GM23338 (cell line): ENCODE measurements at regions not wholly inside any gene's neighbourhood (a gene's known extent, or its start where the extent isn't known, plus 50 kb on each side); places are given as distances from the start of the nearest gene placed in this dataset.
A peak's percentile ranks its signal among the peaks of the same experiment; 100 is the strongest.

Experiments
- ATAC-seq: fragments of 200-7000 bp; cut with Tn5 transposase; 3 replicates; pipeline ENCODE4 v1.9.1; 2020
- DNase-seq: peaks from one replicate; pipeline ENCODE4 v3.0.0-alpha.2; 2015; ENCODE audit warnings: low spot score
- H2AFZ ChIP-seq: fragments of 200-600 bp; sonication (generic); 2 replicates; pipeline ENCODE4 v1.8.0; 2016; ENCODE audit warnings: antibody characterized with exemption, mild to moderate bottlenecking, moderate library complexity
- H3F3A ChIP-seq: fragments of 200-600 bp; sonication (generic); replicated peaks from 2 replicates; pipeline ENCODE4 v1.8.0; 2017; ENCODE audit warnings: antibody characterized with exemption, mixed run types, low read depth
- H3K27ac ChIP-seq: fragments of 200-600 bp; sonication (generic); 2 replicates; pipeline ENCODE4 v1.6.1; 2016; ENCODE audit warnings: low read depth
- H3K27me3 ChIP-seq: fragments of 200-600 bp; sonication (generic); 2 replicates; pipeline ENCODE4 v1.8.0; 2016; ENCODE audit warnings: mild to moderate bottlenecking, mixed run types, moderate library complexity; ENCODE audit not compliant: insufficient read depth
- H3K36me3 ChIP-seq: fragments of 200-600 bp; sonication (generic); 2 replicates; pipeline ENCODE4 v1.8.0; 2016; ENCODE audit warnings: mild to moderate bottlenecking; ENCODE audit not compliant: insufficient read depth
- H3K4me1 ChIP-seq: fragments of 200-600 bp; sonication (generic); 2 replicates; pipeline ENCODE4 v1.8.0; 2016; ENCODE audit warnings: mild to moderate bottlenecking, moderate library complexity; ENCODE audit not compliant: insufficient read depth
- H3K4me2 ChIP-seq: fragments of 200-600 bp; sonication (generic); 2 replicates; pipeline ENCODE4 v1.7.1; 2017; ENCODE audit warnings: mixed run types
- H3K4me3 ChIP-seq: fragments of 200-600 bp; sonication (generic); 2 replicates; pipeline ENCODE4 v1.6.1; 2016; ENCODE audit warnings: mixed run types
- H3K79me2 ChIP-seq: fragments of 200-600 bp; sonication (generic); replicated peaks from 2 replicates; pipeline ENCODE4 v1.8.0; 2017; ENCODE audit warnings: mild to moderate bottlenecking; ENCODE audit not compliant: insufficient read depth
- H3K9me2 ChIP-seq: fragments of 200-600 bp; sonication (generic); 2 replicates; pipeline ENCODE4 v1.8.0; 2017; ENCODE audit not compliant: insufficient read depth
- H4K20me1 ChIP-seq: fragments of 200-600 bp; sonication (generic); replicated peaks from 2 replicates; pipeline ENCODE4 v1.8.0; 2017; ENCODE audit warnings: mild to moderate bottlenecking; ENCODE audit not compliant: insufficient read depth
- H3K27ac Mint-ChIP-seq: 2 replicates; pipeline ENCODE4 v1.8.0; 2020; ENCODE audit warnings: inconsistent platforms, mild to moderate bottlenecking, moderate library complexity, mixed read lengths
- H3K27me3 Mint-ChIP-seq: 3 replicates; pipeline ENCODE4 v1.8.0; 2022; ENCODE audit warnings: low read depth, mild to moderate bottlenecking, moderate library complexity, mixed read lengths, inconsistent platforms; ENCODE audit not compliant: insufficient read depth, poor library complexity
- H3K36me3 Mint-ChIP-seq: 3 replicates; pipeline ENCODE4 v1.8.0; 2021; ENCODE audit warnings: low read depth, mild to moderate bottlenecking, inconsistent platforms, moderate library complexity, mixed read lengths
- H3K4me1 Mint-ChIP-seq: 3 replicates; pipeline ENCODE4 v1.8.0; 2020; ENCODE audit warnings: mild to moderate bottlenecking, inconsistent platforms, mixed read lengths
- H3K4me3 Mint-ChIP-seq: 3 replicates; pipeline ENCODE4 v1.8.0; 2021; ENCODE audit warnings: moderate library complexity, mild to moderate bottlenecking, inconsistent platforms, mixed read lengths
- H3K9me3 Mint-ChIP-seq: 3 replicates; pipeline ENCODE4 v1.8.0; 2020; ENCODE audit warnings: moderate library complexity, mild to moderate bottlenecking, inconsistent platforms, mixed read lengths
- CREB1 ChIP-seq: fragments of 250-450 bp; sonication (Bioruptor Pico); IDR thresholded peaks from 2 replicates; pipeline ENCODE4 v1.5.0; 2020; ENCODE audit warnings: low read depth, mild to moderate bottlenecking, moderate library complexity
- CTCF ChIP-seq, 2 experiments: fragments of 200-600 bp in 1 of 2; sonication (generic) in 1 of 2; conservative IDR thresholded peaks; 2 replicates each; pipeline versions ENCODE4 v1.5.1 to v1.6.1; 2016 to 2017; ENCODE audit warnings: antibody characterized with exemption in 2 of 2, low read depth in 2 of 2, mild to moderate bottlenecking in 2 of 2, moderate library complexity in 1 of 2
- ETS1 ChIP-seq: IDR thresholded peaks from 2 replicates; pipeline ENCODE4 v1.6.1; 2016; ENCODE audit warnings: antibody characterized with exemption
- EZH2 ChIP-seq: fragments of 200-600 bp; sonication (generic); IDR thresholded peaks from one replicate; pipeline ENCODE4 v1.8.0; 2017; ENCODE audit warnings: antibody characterized with exemption, mild to moderate bottlenecking, low read depth; ENCODE audit not compliant: unreplicated experiment
- EZH2phosphoT487 ChIP-seq: fragments of 200-600 bp; sonication (generic); IDR thresholded peaks from one replicate; pipeline ENCODE4 v1.8.1; 2018; ENCODE audit warnings: antibody characterized with exemption; ENCODE audit not compliant: unreplicated experiment
- JUNB ChIP-seq: IDR thresholded peaks from one replicate; pipeline ENCODE4 v1.6.1; 2016; ENCODE audit warnings: antibody characterized with exemption; ENCODE audit not compliant: unreplicated experiment
- NANOG ChIP-seq: IDR thresholded peaks from 2 replicates; pipeline ENCODE4 v1.6.1; 2016; ENCODE audit warnings: antibody characterized with exemption, borderline replicate concordance
- POLR2AphosphoS5 ChIP-seq: IDR thresholded peaks from 2 replicates; pipeline ENCODE4 v1.6.1; 2016; ENCODE audit warnings: antibody characterized with exemption, low read depth
- STAT1 ChIP-seq: IDR thresholded peaks from one replicate; pipeline ENCODE4 v1.6.1; 2016; ENCODE audit warnings: antibody characterized with exemption; ENCODE audit not compliant: unreplicated experiment
- ZNF331 ChIP-seq: fragments of 250-450 bp; sonication (Bioruptor Pico); IDR thresholded peaks from 2 replicates; pipeline ENCODE4 v1.5.0; 2020; ENCODE audit warnings: low read depth, mild to moderate bottlenecking, moderate library complexity

GRCh38 chr3:132161608-132162007 is 126.8 kb upstream of the CPNE4 start:
- Histone ChIP-seq H3K27me3 (no peaks in the 10 kb centered on the region), H3K36me3 (no peaks in the 10 kb centered on the region), H3K4me3 (no peak overlapping the region), H3F3A (no peaks in the 10 kb centered on the region), H4K20me1 (no peaks in the 10 kb centered on the region), H3K4me1 (no peaks in the 10 kb centered on the region), H3K9me2 (0 out of 2 replicates have a peak, but pooled peaks cover 11% of the 10 kb centered on the region), H3K4me2 (no peak overlapping the region), H3K27ac (no peak overlapping the region), H2AFZ (no peak overlapping the region), H3K79me2 (no peaks in the 10 kb centered on the region)
- DNase-seq (peak; percentile 67), ATAC-seq (peak; percentile 90)
- TF ChIP-seq CTCF (conservative IDR thresholded peaks at IDR 0.05; ENCODE audit: low read depth in 2 of 2) (peak; percentile 17 to 41), EZH2 (no peak)
- Mint-ChIP-seq H3K27me3 (peaks cover 4% of the 10 kb centered on the region), H3K27ac (no peak overlapping the region), H3K9me3 (no peaks in the 10 kb centered on the region), H3K4me3 (no peak overlapping the region), H3K36me3 (no peaks in the 10 kb centered on the region), H3K4me1 (peaks cover 2% of the 10 kb centered on the region; the same call in 2 of the 3 replicates)

GRCh38 chr3:132164469-132165092 is 129.8 kb upstream of the CPNE4 start:
- TF ChIP-seq JUNB (no peak), ETS1 (no peak), EZH2phosphoT487 (no peak), POLR2AphosphoS5 (no peak), CTCF (conservative IDR thresholded peaks at IDR 0.05; ENCODE audit: low read depth in 2 of 2) (no peak), ZNF331 (CRISPR knock-in tag) (no peak), NANOG (no peak), EZH2 (no peak), CREB1 (no peak), STAT1 (no peak)
- peaks cover 2% of the 10 kb centered on the region; the same call in 2 of the 3 replicates for H3K4me1 Mint-ChIP-seq
- no peak for DNase-seq

More at GRCh38 chr3:132164469-132165092, 129.8 kb upstream of the CPNE4 start:
- H3K4me2 ChIP-seq = no peak overlapping the region
- Mint-ChIP-seq H3K27me3 (peaks cover 4% of the 10 kb centered on the region), H3K27ac (no peak overlapping the region), H3K9me3 (no peaks in the 10 kb centered on the region), H3K4me3 (no peak overlapping the region), H3K36me3 (no peaks in the 10 kb centered on the region)
- H3K27ac ChIP-seq = no peak overlapping the region
- H3K36me3 ChIP-seq = no peaks in the 10 kb centered on the region
- H3K4me1 ChIP-seq = no peaks in the 10 kb centered on the region
- no peak for ATAC-seq
- no peaks in the 10 kb centered on the region for H3K79me2 ChIP-seq
- H3K4me3 ChIP-seq = no peak overlapping the region
- H2AFZ ChIP-seq = no peak overlapping the region
- H3K27me3 ChIP-seq = no peaks in the 10 kb centered on the region
- H3F3A ChIP-seq = no peaks in the 10 kb centered on the region
- H3K9me2 ChIP-seq = 0 out of 2 replicates have a peak, but pooled peaks cover 11% of the 10 kb centered on the region
- H4K20me1 ChIP-seq = no peaks in the 10 kb centered on the region
